Ishikawa (cell line): ENCODE measurements at regions not wholly inside any gene's neighbourhood (a gene's known extent, or its start where the extent isn't known, plus 50 kb on each side); places are given as distances from the start of the nearest gene placed in this dataset.

Experiments
- CEBPB ChIP-seq: IDR thresholded peaks from 2 replicates; pipeline ENCODE4 v1.6.1; 2012
- EGR1 ChIP-seq: IDR thresholded peaks from 2 replicates; pipeline ENCODE4 v1.6.1; 2012
- EP300 ChIP-seq: IDR thresholded peaks from 2 replicates; pipeline ENCODE4 v1.6.1; 2012; ENCODE audit warnings: borderline replicate concordance
- MAX ChIP-seq: IDR thresholded peaks from 2 replicates; pipeline ENCODE4 v1.6.1; 2012
- TAF1 ChIP-seq: IDR thresholded peaks from 2 replicates; pipeline ENCODE4 v1.6.1; 2012; ENCODE audit warnings: low read depth, mild to moderate bottlenecking

GRCh38 chr2:53035153-53035552 lies 732.5 kb upstream of the CHAC2 start:
- TF ChIP-seq MAX (no peak), EGR1 (no peak), EP300 (no peak), CEBPB (no peak), TAF1 (no peak)
